IMR-90 (cell line): ENCODE measurements at regions not wholly inside any gene's neighbourhood (a gene's known extent, or its start where the extent isn't known, plus 50 kb on each side); places are given as distances from the start of the nearest gene placed in this dataset.

Experiments
- ATAC-seq: fragments of 200-7000 bp; cut with Tn5 transposase; 2 replicates; pipeline ENCODE4 v1.9.1; 2020; ENCODE audit warnings: low read depth, mild to moderate bottlenecking, moderate library complexity
- BruUV-seq: library from RNA; stranded (reverse); fragments of 400-500 nt; replicated peaks from 2 replicates; lab custom pipeline; 2021; lab: Mats Ljungman, UMichigan
- CTCF ChIA-PET: fragments of 300-600 bp; formaldehyde crosslinking; extraction: SDS; loops from one replicate; lab custom pipeline; 2021; ENCODE audit warnings: antibody characterized with exemption; lab: Yijun Ruan, JAX
- POLR2A ChIA-PET: fragments of 300-600 bp; sonication (Branson Sonifier 250); formaldehyde crosslinking; loops from one replicate; lab custom pipeline; 2022; ENCODE audit warnings: antibody characterized with exemption; ENCODE audit not compliant: unreplicated experiment; lab: Charles Lee
- DNase-seq: peaks from one replicate; pipeline ENCODE4 v3.0.0; 2013
- H2AFZ ChIP-seq: replicated peaks from 2 replicates; pipeline ENCODE3; 2013; ENCODE audit warnings: low read length, mild to moderate bottlenecking; ENCODE audit not compliant: poor library complexity
- H2AK5ac ChIP-seq: 2 replicates; pipeline ENCODE4 v1.6.1; 2013; ENCODE audit warnings: low read depth, low read length, inconsistent platforms
- H2AK9ac ChIP-seq: replicated peaks from 2 replicates; pipeline ENCODE3; 2013; ENCODE audit warnings: mild to moderate bottlenecking, low read depth, low read length, moderate library complexity; ENCODE audit not compliant: poor library complexity
- H2BK120ac ChIP-seq: 2 replicates; pipeline ENCODE4 v1.6.1; 2013; ENCODE audit warnings: low read depth, low read length, inconsistent platforms
- H2BK15ac ChIP-seq: 3 replicates; pipeline ENCODE4 v1.6.1; 2013; ENCODE audit warnings: low read depth, low read length, inconsistent platforms
- H2BK20ac ChIP-seq: 2 replicates; pipeline ENCODE4 v1.6.1; 2013; ENCODE audit warnings: low read depth, mild to moderate bottlenecking, inconsistent platforms, low read length, moderate library complexity
- H2BK5ac ChIP-seq: 2 replicates; pipeline ENCODE4 v1.6.1; 2013; ENCODE audit warnings: mild to moderate bottlenecking, low read depth, low read length, inconsistent platforms; ENCODE audit not compliant: poor library complexity, severe bottlenecking
- H3K14ac ChIP-seq: replicated peaks from 2 replicates; pipeline ENCODE4 v1.6.1; 2013; ENCODE audit warnings: low read depth, low read length, inconsistent platforms
- H3K18ac ChIP-seq: 2 replicates; pipeline ENCODE4 v1.6.1; 2013; ENCODE audit warnings: low read depth, low read length, control low read depth
- H3K23ac ChIP-seq: 2 replicates; pipeline ENCODE4 v1.6.1; 2013; ENCODE audit warnings: low read depth, low read length, inconsistent platforms
- H3K27ac ChIP-seq: 2 replicates; pipeline ENCODE4 v1.5.1; 2013; ENCODE audit warnings: mild to moderate bottlenecking, control low read depth, low read length; ENCODE audit not compliant: insufficient read depth
- H3K27me3 ChIP-seq: 2 replicates; pipeline ENCODE4 v1.6.1; 2013; ENCODE audit warnings: low read length; ENCODE audit not compliant: control insufficient read depth, insufficient read depth
- H3K36me3 ChIP-seq: 2 replicates; pipeline ENCODE4 v1.6.1; 2013; ENCODE audit warnings: low read length, mixed read lengths; ENCODE audit not compliant: control insufficient read depth, insufficient read depth
- H3K4ac ChIP-seq: 2 replicates; pipeline ENCODE4 v1.6.1; 2013; ENCODE audit warnings: low read depth, low read length, inconsistent platforms
- H3K4me1 ChIP-seq: 2 replicates; pipeline ENCODE4 v1.6.1; 2013; ENCODE audit warnings: low read length, mixed read lengths; ENCODE audit not compliant: control insufficient read depth, insufficient read depth
- H3K4me2 ChIP-seq: 2 replicates; pipeline ENCODE4 v1.6.1; 2013; ENCODE audit warnings: low read depth, mild to moderate bottlenecking, control low read depth, low read length, moderate library complexity
- H3K4me3 ChIP-seq: 2 replicates; pipeline ENCODE4 v1.5.1; 2013; ENCODE audit warnings: low read depth, mild to moderate bottlenecking, control low read depth, low read length, moderate library complexity; ENCODE audit not compliant: insufficient read depth
- H3K56ac ChIP-seq: 2 replicates; pipeline ENCODE4 v1.6.1; 2013; ENCODE audit warnings: low read length, inconsistent platforms; ENCODE audit not compliant: insufficient read depth; ENCODE audit errors: extremely low read depth
- H3K79me1 ChIP-seq, 2 experiments: 2 replicates each; pipeline ENCODE4 v1.6.1; 2013; ENCODE audit warnings: low read length in 2 of 2, inconsistent platforms in 1 of 2, low read depth in 1 of 2
- H3K9ac ChIP-seq: 2 replicates; pipeline ENCODE4 v1.6.1; 2013; ENCODE audit warnings: low read depth, low read length, control low read depth
- H3K9me1 ChIP-seq: 2 replicates; pipeline ENCODE4 v1.6.1; 2013; ENCODE audit warnings: low read length, inconsistent platforms; ENCODE audit not compliant: insufficient read depth
- H3K9me3 ChIP-seq: 2 replicates; pipeline ENCODE4 v1.6.1; 2013; ENCODE audit warnings: low read length; ENCODE audit not compliant: control insufficient read depth, insufficient read depth
- H4K20me1 ChIP-seq: 2 replicates; pipeline ENCODE4 v1.6.1; 2013; ENCODE audit warnings: low read length, inconsistent platforms; ENCODE audit not compliant: insufficient read depth
- H4K5ac ChIP-seq: 2 replicates; pipeline ENCODE4 v1.6.1; 2013; ENCODE audit warnings: mild to moderate bottlenecking, low read depth, low read length, control low read depth
- H4K8ac ChIP-seq, 2 experiments: 2 replicates each; pipeline ENCODE4 v1.6.1; 2013; ENCODE audit warnings: low read depth in 2 of 2, low read length in 2 of 2, control low read depth in 1 of 2, inconsistent platforms in 1 of 2
- H4K91ac ChIP-seq: 2 replicates; pipeline ENCODE4 v1.6.1; 2013; ENCODE audit warnings: low read depth, low read length, inconsistent platforms; ENCODE audit not compliant: insufficient read depth
- FOS ChIP-seq: fragments of 150-350 bp; IDR thresholded peaks from 2 replicates; pipeline ENCODE4 v1.6.1; 2016; ENCODE audit warnings: low read depth, low read length
- POLR2A ChIP-seq: IDR thresholded peaks from 2 replicates; pipeline ENCODE4 v1.6.1; 2012; ENCODE audit warnings: mild to moderate bottlenecking, low read depth, low read length
- RAD21 ChIP-seq: IDR thresholded peaks from 2 replicates; pipeline ENCODE4 v1.6.1; 2012; ENCODE audit warnings: low read length, improper control_type of control experiment
- WGBS, 2 experiments: methylation state at CpG; one replicate each; pipeline versions ENCODE4 v1.1.5 to v1.1.7; 2013; ENCODE audit warnings: missing lambda C conversion rate in 2 of 2; ENCODE audit not compliant: insufficient read length in 1 of 2; ENCODE audit errors: extremely low coverage in 2 of 2; 5-methylcytosine and 5-hydroxymethylcytosine counted together
- dilution Hi-C: fragments of 300-500 bp; cut with HindIII; formaldehyde crosslinking; loops from one replicate; pipeline ENCODE4 v1.14.3; 2018; ENCODE audit warnings: low sequenced_read_pairs; ENCODE audit not compliant: unreplicated experiment
- in situ Hi-C: fragments of 300-500 bp; cut with MboI; formaldehyde crosslinking; loops from 3 replicates; pipeline ENCODE4 v1.14.3; 2019; ENCODE audit warnings: low sequenced_read_pairs, inconsistent platforms, mixed read lengths
- intact Hi-C: fragments of 100-400 bp; cut with micrococcal nuclease; formaldehyde crosslinking; loops from 2 replicates; pipeline ENCODE4 v1.10.0; 2022
- TF ChIP-seq, protein P1 (sequence below): fragments of 150-350 bp; IDR thresholded peaks from 2 replicates; pipeline ENCODE4 v1.6.1; 2016; ENCODE audit warnings: low read depth, mild to moderate bottlenecking, low read length, moderate library complexity, borderline replicate concordance

GRCh38 chr2:41870265-41870585 lies 177.6 kb upstream of the PKDCC start (continued):
- TF ChIP-seq, protein P1, sequence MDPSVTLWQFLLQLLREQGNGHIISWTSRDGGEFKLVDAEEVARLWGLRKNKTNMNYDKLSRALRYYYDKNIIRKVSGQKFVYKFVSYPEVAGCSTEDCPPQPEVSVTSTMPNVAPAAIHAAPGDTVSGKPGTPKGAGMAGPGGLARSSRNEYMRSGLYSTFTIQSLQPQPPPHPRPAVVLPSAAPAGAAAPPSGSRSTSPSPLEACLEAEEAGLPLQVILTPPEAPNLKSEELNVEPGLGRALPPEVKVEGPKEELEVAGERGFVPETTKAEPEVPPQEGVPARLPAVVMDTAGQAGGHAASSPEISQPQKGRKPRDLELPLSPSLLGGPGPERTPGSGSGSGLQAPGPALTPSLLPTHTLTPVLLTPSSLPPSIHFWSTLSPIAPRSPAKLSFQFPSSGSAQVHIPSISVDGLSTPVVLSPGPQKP: no peak
- TF ChIP-seq FOS: no peak

DNA sequence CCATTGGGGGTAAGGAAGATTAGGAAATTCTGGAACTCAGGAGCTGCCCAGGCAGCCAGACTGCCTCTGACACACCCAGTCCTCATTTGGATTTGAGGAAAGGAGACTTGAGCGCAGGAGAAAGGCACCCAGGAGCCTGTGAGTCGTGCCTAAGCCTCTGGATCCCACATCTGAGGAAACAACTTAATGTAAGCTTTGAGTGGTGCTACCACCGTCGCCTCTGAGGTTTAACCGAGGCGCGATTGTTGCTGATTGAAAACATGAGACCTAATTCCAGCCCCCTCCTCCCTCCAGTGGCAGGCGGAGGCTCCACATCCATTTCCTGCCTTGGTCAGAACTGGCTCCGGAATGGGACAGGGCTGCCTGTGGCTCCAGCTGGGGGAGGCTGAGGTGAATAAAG lies 176.7 kb upstream of the PKDCC start:
- Histone ChIP-seq H2AFZ (peak overlapping the region; percentile 37), H4K91ac (peak overlapping the region; percentile 70), H3K79me1 (no peaks in the 10 kb centered on the region), H3K4me2 (no peak overlapping the region), H3K4ac (peak overlapping the region; percentile 79), H3K9me3 (no peaks in the 10 kb centered on the region), H3K27me3 (no peaks in the 10 kb centered on the region), H3K27ac (no peak overlapping the region; the same call in 1 of the 2 replicates), H3K36me3 (no peaks in the 10 kb centered on the region), H3K4me3 (no peak overlapping the region), H2BK20ac (peak overlapping the region; percentile 92; the same call in 1 of the 2 replicates), H3K9me1 (peaks cover 6% of the 10 kb centered on the region; the same call in 1 of the 2 replicates), H3K56ac (no peak overlapping the region), H2BK120ac (peak overlapping the region; percentile 82; the same call in 1 of the 2 replicates), H2AK9ac (peak overlapping the region; percentile 67), H4K8ac (peak overlapping the region in 1 of 2 experiments; percentile 21; a peak in 1 of 4 replicates), H3K18ac (peak overlapping the region; percentile 78; the same call in 1 of the 2 replicates), H3K4me1 (peaks cover 22% of the 10 kb centered on the region), H3K23ac (no peak overlapping the region), H3K9ac (no peak overlapping the region), H4K5ac (peak overlapping the region; percentile 12; the same call in 1 of the 2 replicates), H3K14ac (peak overlapping the region; percentile 45), H4K20me1 (no peaks in the 10 kb centered on the region), H2BK5ac (no peak overlapping the region), H2AK5ac (peak overlapping the region; percentile 72), H2BK15ac (peak overlapping the region; percentile 88; the same call in 2 of the 3 replicates)
- dilution Hi-C loops (no loop called here), in situ Hi-C loops (loop anchor here (5.0 to 25.0 kb wide), 2 partner anchors 216 to 791 kb away; no protein-coding TSS in a partner anchor), intact Hi-C loops (loop anchor here (5.0 kb wide), 1 partner anchor 96 kb away; no protein-coding TSS in a partner anchor)
- TF ChIP-seq POLR2A (no peak), RAD21 (peak; percentile 14; the same call in 1 of the 2 replicates)
- WGBS, 2 experiments: no CpG with 5 or more reads among the region's 9 CpGs
- no TSS peak for BruUV-seq
- ATAC-seq: no peak
- no peak for DNase-seq
- ChIA-PET POLR2A (no interaction called here), CTCF (interaction anchor here (1.5 to 7.0 kb wide), 3 partner anchors 18 to 221 kb away, joined by 5 to 119 read pairs (median 41); no protein-coding TSS in a partner anchor)
